ENCODE measurements at regions not wholly inside any gene's neighbourhood (a gene's known extent, or its start where the extent isn't known, plus 50 kb on each side); places are given as distances from the start of the nearest gene placed in this dataset.
A peak's percentile ranks its signal among the peaks of the same experiment; 100 is the strongest.

- Mint-ChIP-seq H3K4me1 (peaks cover 20% of the 10 kb centered on the region), H3K27ac (peak overlapping the region; percentile 61)
- DNase-seq (ENCODE audit: low spot score in 2 of 2, unreplicated experiment in 2 of 2), result peak; percentile 22 to 47
Measured at GRCh38 chr6:170134031-170134470, 156.8 kb downstream of the DLL1 start.

DNA sequence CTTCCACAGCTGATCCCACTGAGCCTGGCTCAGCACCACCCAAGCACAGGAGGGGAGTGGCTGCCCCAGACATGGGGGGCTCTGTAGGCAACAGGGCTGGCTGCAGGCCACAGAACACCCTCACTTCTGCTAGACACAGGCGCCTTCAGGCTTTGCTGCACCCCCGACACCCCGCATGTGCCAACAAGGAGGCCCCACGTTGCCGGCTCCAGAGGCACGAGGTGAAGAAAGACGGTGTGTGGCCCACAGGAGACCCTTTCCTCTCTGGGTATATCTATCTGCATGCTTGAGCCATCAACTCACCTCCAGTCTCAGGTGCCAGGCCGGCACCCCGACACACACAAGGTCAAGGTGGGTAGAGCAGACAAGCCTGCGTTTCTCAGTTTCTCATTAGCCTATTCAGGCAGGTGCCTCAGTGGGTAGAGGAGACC, 158.3 kb downstream of the DLL1 start:
- TF ChIP-seq CTCF (IDR thresholded peaks at IDR 0.05; ENCODE audit: unreplicated experiment), result no peak
- Mint-ChIP-seq H3K36me3 (no peaks in the 10 kb centered on the region), H3K4me1 (peaks cover 20% of the 10 kb centered on the region), H3K9me3 (no peaks in the 10 kb centered on the region), H3K27ac (no peak overlapping the region), H3K4me3 (no peak overlapping the region), H3K27me3 (ENCODE audit: low read depth) (no peaks in the 10 kb centered on the region)
- DNase-seq (ENCODE audit: low spot score in 2 of 2, unreplicated experiment in 2 of 2), result peak; percentile 10 to 20

More at GRCh38 chr6:170134031-170134470, 156.8 kb downstream of the DLL1 start:
- H3K36me3 Mint-ChIP-seq, result no peaks in the 10 kb centered on the region
- no peak for TF ChIP-seq CTCF (IDR thresholded peaks at IDR 0.05; ENCODE audit: unreplicated experiment)
- peaks cover 7% of the 10 kb centered on the region for H3K9me3 Mint-ChIP-seq
- no peak overlapping the region for H3K4me3 Mint-ChIP-seq
- H3K27me3 Mint-ChIP-seq (ENCODE audit: low read depth), result no peaks in the 10 kb centered on the region

- Mint-ChIP-seq H3K4me3 (no peak overlapping the region), H3K27me3 (ENCODE audit: low read depth) (no peaks in the 10 kb centered on the region), H3K4me1 (peaks cover 20% of the 10 kb centered on the region), H3K27ac (no peak overlapping the region), H3K9me3 (no peaks in the 10 kb centered on the region), H3K36me3 (no peaks in the 10 kb centered on the region)
- no peak for TF ChIP-seq CTCF (IDR thresholded peaks at IDR 0.05; ENCODE audit: unreplicated experiment)
- no peak for DNase-seq (ENCODE audit: low spot score in 2 of 2, unreplicated experiment in 2 of 2)
Measured at GRCh38 chr6:170132011-170132521, 158.8 kb downstream of the DLL1 start.

- no peaks in the 10 kb centered on the region for H3K27me3 Mint-ChIP-seq (ENCODE audit: low read depth)
- DNase-seq (ENCODE audit: low spot score in 2 of 2, unreplicated experiment in 2 of 2), result peak in 1 of 2 experiments; percentile 8
- H3K9me3 Mint-ChIP-seq, result no peaks in the 10 kb centered on the region
- TF ChIP-seq CTCF (IDR thresholded peaks at IDR 0.05; ENCODE audit: unreplicated experiment), result no peak
- no peaks in the 10 kb centered on the region for H3K36me3 Mint-ChIP-seq
- peaks cover 20% of the 10 kb centered on the region for H3K4me1 Mint-ChIP-seq
- H3K4me3 Mint-ChIP-seq, result no peak overlapping the region
- no peak overlapping the region for H3K27ac Mint-ChIP-seq
Measured at GRCh38 chr6:170131351-170131750, 159.5 kb downstream of the DLL1 start.

DNA sequence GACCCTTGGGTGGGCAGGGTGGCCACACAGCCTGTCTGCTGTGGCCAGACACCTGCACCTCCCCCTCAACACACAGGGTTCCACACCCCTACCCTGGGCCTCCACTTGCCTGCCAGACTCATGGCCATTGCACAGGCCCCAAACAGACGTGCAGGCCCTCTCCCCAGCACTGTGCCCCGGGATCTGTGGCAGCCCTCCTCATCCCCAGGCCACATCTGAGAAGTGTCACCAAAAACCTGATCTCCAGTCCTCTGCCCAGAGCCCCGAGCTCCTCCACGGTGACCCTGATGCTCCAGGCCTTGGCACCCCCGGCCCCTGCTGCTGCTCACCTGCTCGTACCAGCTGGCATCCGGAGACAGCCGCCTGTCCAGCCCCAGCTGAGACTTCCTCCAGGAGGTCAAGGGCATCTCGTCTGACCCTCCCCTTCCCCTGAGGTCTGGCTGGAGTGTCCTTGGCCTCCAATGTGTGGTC, 160.1 kb downstream of the DLL1 start:
- Mint-ChIP-seq H3K4me3 (no peak overlapping the region), H3K4me1 (peaks cover 20% of the 10 kb centered on the region), H3K36me3 (no peaks in the 10 kb centered on the region), H3K27ac (no peak overlapping the region), H3K27me3 (ENCODE audit: low read depth) (no peaks in the 10 kb centered on the region), H3K9me3 (no peaks in the 10 kb centered on the region)
- no peak for TF ChIP-seq CTCF (IDR thresholded peaks at IDR 0.05; ENCODE audit: unreplicated experiment)
- peak; percentile 10 to 35 for DNase-seq (ENCODE audit: low spot score in 2 of 2, unreplicated experiment in 2 of 2)
